ENCODE measurements at regions not wholly inside any gene's neighbourhood (a gene's known extent, or its start where the extent isn't known, plus 50 kb on each side); places are given as distances from the start of the nearest gene placed in this dataset.

DNA sequence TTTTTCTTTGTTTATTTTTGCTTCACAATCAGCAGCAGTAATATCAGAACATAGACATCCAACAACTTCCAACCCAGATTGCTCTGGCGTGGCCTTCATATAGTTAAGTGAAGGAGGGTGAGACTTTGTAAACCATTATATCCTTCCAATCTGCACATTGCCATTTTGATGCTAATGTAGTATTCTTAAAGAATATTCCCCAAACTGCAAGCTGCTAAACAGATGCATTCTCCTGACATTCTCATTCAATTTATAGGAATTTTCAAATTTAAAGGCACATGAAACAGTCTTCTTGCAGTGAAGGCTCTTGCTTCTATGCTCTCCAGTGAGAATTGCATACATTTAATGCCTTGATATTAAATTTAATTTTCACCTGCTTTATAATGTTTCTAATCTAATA is 181.2 kb upstream of the EDIL3 start:
- Histone ChIP-seq H3K4me3 (ENCODE audit: low read length) (no peak overlapping the region), H3K27ac (ENCODE audit: low read depth, low read length) (no peak overlapping the region; the same call in 1 of the 2 replicates), H3K4me1 (ENCODE audit: insufficient read depth, low read length) (peaks cover 46% of the 10 kb centered on the region), H3K9ac (ENCODE audit: low read depth, low read length) (no peak overlapping the region), H3K27me3 (ENCODE audit: insufficient read depth, low read length) (no peaks in the 10 kb centered on the region), H3K9me3 (ENCODE audit: insufficient read depth, low read depth, low read length) (no peaks in the 10 kb centered on the region), H3K36me3 (ENCODE audit: insufficient read depth, low read length) (no peaks in the 10 kb centered on the region)
- no CpG with 5 or more reads among the region's 1 CpG for WGBS

- Histone ChIP-seq H3K27me3 (ENCODE audit: insufficient read depth, low read length) (no peaks in the 10 kb centered on the region), H3K9me3 (ENCODE audit: insufficient read depth, low read depth, low read length) (no peaks in the 10 kb centered on the region), H3K4me3 (ENCODE audit: low read length) (no peak overlapping the region), H3K4me1 (ENCODE audit: insufficient read depth, low read length) (peaks cover 46% of the 10 kb centered on the region), H3K27ac (ENCODE audit: low read depth, low read length) (peak overlapping the region; percentile 73; the same call in 1 of the 2 replicates), H3K36me3 (ENCODE audit: insufficient read depth, low read length) (no peaks in the 10 kb centered on the region), H3K9ac (ENCODE audit: low read depth, low read length) (no peak overlapping the region)
- WGBS, result 75% methylated on average over 3 of the region's 3 CpGs
Measured at GRCh38 chr5:84564321-84565075, 179.8 kb upstream of the EDIL3 start.

- no peak overlapping the region for H3K9ac ChIP-seq (ENCODE audit: low read depth, low read length)
- WGBS, result no CpG with 5 or more reads among the region's 2 CpGs
- no peaks in the 10 kb centered on the region for H3K9me3 ChIP-seq (ENCODE audit: insufficient read depth, low read depth, low read length)
- no peak overlapping the region for H3K4me3 ChIP-seq (ENCODE audit: low read length)
- H3K4me1 ChIP-seq (ENCODE audit: insufficient read depth, low read length), result peaks cover 11% of the 10 kb centered on the region; the same call in 1 of the 2 replicates
- no peaks in the 10 kb centered on the region for H3K36me3 ChIP-seq (ENCODE audit: insufficient read depth, low read length)
- H3K27me3 ChIP-seq (ENCODE audit: insufficient read depth, low read length), result no peaks in the 10 kb centered on the region
- H3K27ac ChIP-seq (ENCODE audit: low read depth, low read length), result no peak overlapping the region
Measured at GRCh38 chr5:84550222-84550621, 165.5 kb upstream of the EDIL3 start.

DNA sequence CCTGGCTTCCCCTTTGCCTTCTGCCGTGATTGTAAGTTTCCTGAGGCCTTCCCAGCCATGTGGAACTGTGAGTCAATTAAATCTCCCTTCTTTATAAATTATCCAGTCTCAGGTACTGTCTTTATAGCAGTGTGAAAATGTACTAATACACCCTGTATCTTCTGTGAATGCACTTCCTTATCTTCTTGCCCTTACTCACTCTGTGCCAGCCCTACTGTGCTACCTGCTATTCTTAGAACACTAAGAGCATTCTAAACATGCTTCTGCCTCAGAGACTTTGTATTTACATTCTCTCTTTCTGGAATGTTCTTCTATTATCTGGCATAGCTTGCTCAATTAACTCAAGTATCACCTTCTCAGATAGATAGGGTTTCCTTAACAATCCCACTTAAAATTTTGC is 164.4 kb upstream of the EDIL3 start:
- Histone ChIP-seq H3K36me3 (ENCODE audit: insufficient read depth, low read length) (no peaks in the 10 kb centered on the region), H3K27ac (ENCODE audit: low read depth, low read length) (no peak overlapping the region), H3K4me3 (ENCODE audit: low read length) (no peak overlapping the region), H3K9me3 (ENCODE audit: insufficient read depth, low read depth, low read length) (no peaks in the 10 kb centered on the region), H3K9ac (ENCODE audit: low read depth, low read length) (no peak overlapping the region), H3K27me3 (ENCODE audit: insufficient read depth, low read length) (no peaks in the 10 kb centered on the region), H3K4me1 (ENCODE audit: insufficient read depth, low read length) (peaks cover 11% of the 10 kb centered on the region; the same call in 1 of the 2 replicates)
- 96% methylated on average over 1 of the region's 1 CpG for WGBS

- Histone ChIP-seq H3K9ac (ENCODE audit: low read depth, low read length) (no peak overlapping the region), H3K36me3 (ENCODE audit: insufficient read depth, low read length) (no peaks in the 10 kb centered on the region), H3K27me3 (ENCODE audit: insufficient read depth, low read length) (no peaks in the 10 kb centered on the region), H3K9me3 (ENCODE audit: insufficient read depth, low read depth, low read length) (peaks cover 2% of the 10 kb centered on the region; the same call in 1 of the 2 replicates), H3K27ac (ENCODE audit: low read depth, low read length) (no peak overlapping the region), H3K4me3 (ENCODE audit: low read length) (no peak overlapping the region), H3K4me1 (ENCODE audit: insufficient read depth, low read length) (no peaks in the 10 kb centered on the region)
- 97% methylated on average over 2 of the region's 3 CpGs for WGBS
Measured at GRCh38 chr5:84546686-84547085, 162.0 kb upstream of the EDIL3 start.

DNA sequence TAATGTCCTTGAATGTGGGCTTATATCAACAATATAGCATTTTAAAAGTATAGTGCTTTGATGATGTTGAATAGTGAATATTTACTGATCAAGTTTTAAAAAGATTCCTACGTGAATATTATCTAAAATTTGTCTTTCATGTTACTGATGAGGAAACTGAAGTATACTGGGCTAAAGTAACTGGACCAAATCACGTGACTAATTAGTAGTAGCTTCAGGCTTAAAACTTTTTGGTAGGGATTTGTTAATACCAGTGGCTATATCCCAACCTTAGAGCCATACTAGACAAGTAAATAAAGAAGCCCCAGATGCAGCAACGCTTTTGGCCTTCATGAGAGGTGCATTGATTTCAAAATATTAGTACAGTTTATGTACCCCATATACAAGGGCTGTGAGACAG is 152.1 kb upstream of the EDIL3 start:
- Histone ChIP-seq H3K27me3 (ENCODE audit: insufficient read depth, low read length) (no peaks in the 10 kb centered on the region), H3K4me3 (ENCODE audit: low read length) (no peak overlapping the region), H3K27ac (ENCODE audit: low read depth, low read length) (no peak overlapping the region), H3K36me3 (ENCODE audit: insufficient read depth, low read length) (no peaks in the 10 kb centered on the region), H3K9ac (ENCODE audit: low read depth, low read length) (no peak overlapping the region), H3K4me1 (ENCODE audit: insufficient read depth, low read length) (no peaks in the 10 kb centered on the region; the same call in 1 of the 2 replicates), H3K9me3 (ENCODE audit: insufficient read depth, low read depth, low read length) (peaks cover 16% of the 10 kb centered on the region)
- 96% methylated on average over 3 of the region's 3 CpGs for WGBS

DNA sequence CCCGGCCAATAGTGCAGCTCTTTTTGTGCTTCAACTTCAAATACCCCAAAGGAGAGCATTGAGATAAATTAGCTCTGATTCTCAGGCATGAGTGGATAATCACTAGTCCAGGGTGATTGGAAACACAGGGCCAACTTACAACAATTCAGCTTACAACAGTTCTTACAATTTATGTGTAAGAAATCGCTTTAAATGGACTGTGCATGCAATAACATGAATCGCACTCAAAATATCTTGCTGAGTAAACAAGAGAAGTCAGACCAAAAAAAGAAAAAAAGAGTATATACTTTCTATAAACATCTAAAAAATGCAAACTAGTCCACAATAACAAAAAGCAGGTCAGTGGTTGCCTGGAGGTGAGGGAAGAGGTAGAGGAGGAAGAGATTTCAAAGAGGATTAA is 150.6 kb upstream of the EDIL3 start:
- H3K9me3 ChIP-seq (ENCODE audit: insufficient read depth, low read depth, low read length), result peaks cover 4% of the 10 kb centered on the region
- H3K27me3 ChIP-seq (ENCODE audit: insufficient read depth, low read length), result no peaks in the 10 kb centered on the region
- 97% methylated on average over 2 of the region's 3 CpGs for WGBS
- no peak overlapping the region for H3K27ac ChIP-seq (ENCODE audit: low read depth, low read length)
- H3K4me3 ChIP-seq (ENCODE audit: low read length), result no peak overlapping the region
- H3K36me3 ChIP-seq (ENCODE audit: insufficient read depth, low read length), result no peaks in the 10 kb centered on the region
- H3K9ac ChIP-seq (ENCODE audit: low read depth, low read length), result no peak overlapping the region
- H3K4me1 ChIP-seq (ENCODE audit: insufficient read depth, low read length), result no peaks in the 10 kb centered on the region; the same call in 1 of the 2 replicates

DNA sequence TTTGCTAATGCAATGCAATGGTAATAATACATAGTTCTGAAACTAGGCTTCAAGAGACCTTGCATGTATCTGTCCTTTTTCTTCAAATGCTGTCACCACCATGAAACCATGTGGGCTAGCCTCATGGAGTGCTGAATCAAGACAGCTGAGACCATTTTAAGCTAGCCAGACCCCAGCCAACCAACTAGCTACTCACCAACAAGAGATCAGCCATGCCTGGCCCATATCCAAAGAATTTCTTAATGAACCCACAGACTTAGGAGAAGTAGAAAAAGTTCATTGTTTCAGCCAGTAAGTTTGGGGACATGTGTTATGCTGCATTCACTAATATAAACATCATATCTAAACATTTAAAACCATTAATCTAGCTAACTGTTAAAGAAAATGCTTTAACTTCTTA is 139.8 kb upstream of the EDIL3 start:
- H3K27me3 ChIP-seq (ENCODE audit: insufficient read depth, low read length), result no peaks in the 10 kb centered on the region
- no peak overlapping the region for H3K4me3 ChIP-seq (ENCODE audit: low read length)
- no peaks in the 10 kb centered on the region for H3K9me3 ChIP-seq (ENCODE audit: insufficient read depth, low read depth, low read length)
- no peak overlapping the region for H3K9ac ChIP-seq (ENCODE audit: low read depth, low read length)
- no peaks in the 10 kb centered on the region for H3K36me3 ChIP-seq (ENCODE audit: insufficient read depth, low read length)
- no peak overlapping the region for H3K27ac ChIP-seq (ENCODE audit: low read depth, low read length)
- H3K4me1 ChIP-seq (ENCODE audit: insufficient read depth, low read length), result no peaks in the 10 kb centered on the region

GRCh38 chr5:84518862-84519261 is 134.2 kb upstream of the EDIL3 start:
- H3K4me3 ChIP-seq (ENCODE audit: low read length), result no peak overlapping the region
- no peak overlapping the region for H3K9ac ChIP-seq (ENCODE audit: low read depth, low read length)
- H3K4me1 ChIP-seq (ENCODE audit: insufficient read depth, low read length), result no peaks in the 10 kb centered on the region
- WGBS, result 96% methylated on average over 3 of the region's 3 CpGs
- no peaks in the 10 kb centered on the region for H3K27me3 ChIP-seq (ENCODE audit: insufficient read depth, low read length)
- no peak overlapping the region for H3K27ac ChIP-seq (ENCODE audit: low read depth, low read length)
- H3K36me3 ChIP-seq (ENCODE audit: insufficient read depth, low read length), result no peaks in the 10 kb centered on the region
- H3K9me3 ChIP-seq (ENCODE audit: insufficient read depth, low read depth, low read length), result no peaks in the 10 kb centered on the region

DNA sequence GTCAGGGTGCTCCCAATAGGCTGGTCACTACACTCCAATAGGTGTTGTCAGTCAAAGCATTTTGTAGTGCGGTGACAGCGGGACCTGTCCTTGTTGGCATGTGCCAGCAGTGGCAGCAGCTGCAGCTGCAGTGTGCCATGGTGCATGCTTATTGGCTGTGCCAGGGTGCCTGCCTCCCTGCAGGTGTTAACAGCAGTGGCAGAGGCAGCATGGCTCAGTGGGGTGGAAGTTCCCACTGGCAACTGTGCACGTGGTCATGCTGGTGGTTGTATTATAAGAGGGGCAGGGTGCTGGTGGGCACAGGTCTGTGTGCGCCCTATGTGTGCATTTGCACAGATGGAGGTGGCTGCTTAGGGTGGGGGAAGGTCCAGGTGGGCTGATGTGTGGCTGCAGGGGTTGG is 133.7 kb upstream of the EDIL3 start:
- 96% methylated on average over 4 of the region's 4 CpGs for WGBS
- Histone ChIP-seq H3K27me3 (ENCODE audit: insufficient read depth, low read length) (no peaks in the 10 kb centered on the region), H3K36me3 (ENCODE audit: insufficient read depth, low read length) (no peaks in the 10 kb centered on the region), H3K9me3 (ENCODE audit: insufficient read depth, low read depth, low read length) (no peaks in the 10 kb centered on the region), H3K4me1 (ENCODE audit: insufficient read depth, low read length) (no peaks in the 10 kb centered on the region), H3K27ac (ENCODE audit: low read depth, low read length) (no peak overlapping the region), H3K9ac (ENCODE audit: low read depth, low read length) (no peak overlapping the region), H3K4me3 (ENCODE audit: low read length) (no peak overlapping the region)

- Histone ChIP-seq H3K4me3 (ENCODE audit: low read length) (no peak overlapping the region), H3K27me3 (ENCODE audit: insufficient read depth, low read length) (no peaks in the 10 kb centered on the region), H3K4me1 (ENCODE audit: insufficient read depth, low read length) (no peaks in the 10 kb centered on the region), H3K36me3 (ENCODE audit: insufficient read depth, low read length) (no peaks in the 10 kb centered on the region), H3K27ac (ENCODE audit: low read depth, low read length) (no peak overlapping the region), H3K9ac (ENCODE audit: low read depth, low read length) (no peak overlapping the region), H3K9me3 (ENCODE audit: insufficient read depth, low read depth, low read length) (no peaks in the 10 kb centered on the region)
Measured at GRCh38 chr5:84506625-84507024, 121.9 kb upstream of the EDIL3 start.

GRCh38 chr5:84494453-84494852 is 109.8 kb upstream of the EDIL3 start:
- Histone ChIP-seq H3K27me3 (ENCODE audit: insufficient read depth, low read length) (no peaks in the 10 kb centered on the region), H3K4me3 (ENCODE audit: low read length) (no peak overlapping the region), H3K4me1 (ENCODE audit: insufficient read depth, low read length) (0 out of 2 replicates have a peak, but pooled peaks cover 4% of the 10 kb centered on the region), H3K9me3 (ENCODE audit: insufficient read depth, low read depth, low read length) (no peaks in the 10 kb centered on the region), H3K9ac (ENCODE audit: low read depth, low read length) (no peak overlapping the region), H3K36me3 (ENCODE audit: insufficient read depth, low read length) (no peaks in the 10 kb centered on the region), H3K27ac (ENCODE audit: low read depth, low read length) (no peak overlapping the region)
